H1 (cell line): ENCODE measurements at regions not wholly inside any gene's neighbourhood (a gene's known extent, or its start where the extent isn't known, plus 50 kb on each side); places are given as distances from the start of the nearest gene placed in this dataset.
"Not testable (repeated sequence)": the region's sequence is repeated elsewhere in the genome, so short reads cannot be mapped to it uniquely, and the experiment has no call there.

Experiments used
- CTCF ChIA-PET: fragments of 300-600 bp; sonication (Branson Sonifier 250); formaldehyde crosslinking; loops from one replicate; lab custom pipeline; 2021; ENCODE audit not compliant: partially characterized antibody; lab: Charles Lee
- POLR2A ChIA-PET: fragments of 300-600 bp; sonication (Branson Sonifier 250); formaldehyde crosslinking; loops from one replicate; lab custom pipeline; 2021; ENCODE audit warnings: inconsistent platforms; ENCODE audit not compliant: partially characterized antibody; lab: Charles Lee
- DNase-seq, 2 experiments: peaks; one replicate each; pipeline versions ENCODE4 v3.0.0 to v3.0.0-alpha.2; 2010 to 2022; ENCODE audit warnings: low spot score in 2 of 2, low read depth in 1 of 2, mixed read lengths in 1 of 2
- FAIRE-seq: peaks from 2 replicates; lab custom pipeline; 2011; peaks lifted over from hg19 to GRCh38; lab: Jason Lieb, UNC
- H2AFZ ChIP-seq: 2 replicates; pipeline ENCODE4 v1.8.1; 2012; ENCODE audit warnings: low read length, inconsistent platforms
- H2AK5ac ChIP-seq: 2 replicates; pipeline ENCODE4 v1.6.1; 2013; ENCODE audit warnings: low read depth, low read length
- H2BK120ac ChIP-seq: replicated peaks from 2 replicates; pipeline ENCODE3; 2013; ENCODE audit warnings: low read depth, low read length, inconsistent platforms
- H2BK12ac ChIP-seq: 2 replicates; pipeline ENCODE4 v1.6.1; 2013; ENCODE audit warnings: low read depth, low read length
- H2BK15ac ChIP-seq: 2 replicates; pipeline ENCODE4 v1.6.1; 2013; ENCODE audit warnings: low read length
- H2BK20ac ChIP-seq: 2 replicates; pipeline ENCODE4 v1.6.1; 2013; ENCODE audit warnings: low read length
- H2BK5ac ChIP-seq: 2 replicates; pipeline ENCODE4 v1.6.1; 2013; ENCODE audit warnings: low read depth, low read length
- H3K14ac ChIP-seq: 2 replicates; pipeline ENCODE4 v1.6.1; 2013; ENCODE audit warnings: inconsistent platforms; ENCODE audit not compliant: insufficient read length
- H3K18ac ChIP-seq: 2 replicates; pipeline ENCODE4 v1.6.1; 2013; ENCODE audit warnings: low read length; ENCODE audit errors: extremely low read depth
- H3K23ac ChIP-seq: 2 replicates; pipeline ENCODE4 v1.6.1; 2013; ENCODE audit warnings: inconsistent platforms; ENCODE audit not compliant: insufficient read length
- H3K23me2 ChIP-seq: 2 replicates; pipeline ENCODE4 v1.6.1; 2013; ENCODE audit warnings: low read depth, low read length
- H3K27ac ChIP-seq: 2 replicates; pipeline ENCODE4 v1.6.1; 2011; ENCODE audit warnings: low read depth, low read length, inconsistent platforms
- H3K27me3 ChIP-seq, 4 experiments: replicated peaks in 1 of 4; 1 replicate in 1 of 4; 2 replicates in 3 of 4; pipeline versions ENCODE4 v1.6.1 to v1.8.1; 2011 to 2013; ENCODE audit warnings: low read length in 3 of 4, mild to moderate bottlenecking in 3 of 4, inconsistent platforms in 2 of 4, mixed read lengths in 2 of 4, moderate library complexity in 1 of 4; ENCODE audit not compliant: control insufficient read depth in 3 of 4, insufficient read depth in 3 of 4; ENCODE audit errors: extremely low read depth in 1 of 4
- H3K36me3 ChIP-seq, 4 experiments: 2 replicates each; pipeline versions ENCODE4 v1.6.1 to v1.8.1; 2011 to 2013; ENCODE audit warnings: mild to moderate bottlenecking in 4 of 4, low read length in 3 of 4, moderate library complexity in 2 of 4, control low read depth in 1 of 4, inconsistent platforms in 1 of 4; ENCODE audit not compliant: insufficient read depth in 4 of 4, control insufficient read depth in 2 of 4
- H3K4ac ChIP-seq: replicated peaks from 2 replicates; pipeline ENCODE3; 2013; ENCODE audit warnings: low read length, low read depth, mixed read lengths, inconsistent platforms; ENCODE audit not compliant: insufficient read length
- H3K4me1 ChIP-seq, 4 experiments: replicated peaks in 1 of 4; 1 replicate in 1 of 4; 2 replicates in 3 of 4; pipeline versions ENCODE4 v1.6.1 to v1.8.1; 2011 to 2013; ENCODE audit warnings: low read length in 3 of 4, inconsistent platforms in 2 of 4, mixed read lengths in 1 of 4; ENCODE audit not compliant: insufficient read depth in 4 of 4, control insufficient read depth in 3 of 4
- H3K4me2 ChIP-seq, 2 experiments: 2 replicates each; pipeline versions ENCODE4 v1.6.1 to v1.8.1; 2011 to 2013; ENCODE audit warnings: low read depth in 2 of 2, low read length in 2 of 2, control low read depth in 1 of 2, inconsistent platforms in 1 of 2, mild to moderate bottlenecking in 1 of 2; ENCODE audit not compliant: insufficient read depth in 1 of 2
- H3K4me3 ChIP-seq, 4 experiments: fragments of 200-600, 300-600 bp in 1 of 4; sonication (generic), shearing (Covaris generic), sonication (Bioruptor Twin) in 1 of 4; 2 replicates each; pipeline versions ENCODE4 v1.5.1 to v1.8.1; 2011 to 2016; ENCODE audit warnings: low read length in 4 of 4, low read depth in 3 of 4, control low read depth in 2 of 4, inconsistent platforms in 2 of 4, mild to moderate bottlenecking in 2 of 4, mixed read lengths in 1 of 4, moderate library complexity in 1 of 4; ENCODE audit not compliant: insufficient read depth in 2 of 4; ENCODE audit errors: extremely low read depth in 1 of 4
- H3K56ac ChIP-seq: replicated peaks from 2 replicates; pipeline ENCODE3; 2013; ENCODE audit warnings: low read depth, mild to moderate bottlenecking, mixed read lengths, low read length, inconsistent platforms; ENCODE audit not compliant: insufficient read length
- H3K79me1 ChIP-seq: 2 replicates; pipeline ENCODE4 v1.6.1; 2013; ENCODE audit warnings: low read depth, low read length, control low read depth
- H3K79me2 ChIP-seq, 2 experiments: 2 replicates each; pipeline versions ENCODE4 v1.6.1 to v1.8.1; 2012 to 2013; ENCODE audit warnings: low read length in 2 of 2, mild to moderate bottlenecking in 2 of 2, inconsistent platforms in 1 of 2; ENCODE audit not compliant: insufficient read depth in 2 of 2, control insufficient read depth in 1 of 2
- H3K9ac ChIP-seq, 4 experiments: replicated peaks in 1 of 4; 1 replicate in 1 of 4; 2 replicates in 3 of 4; pipeline versions ENCODE4 v1.6.1 to v1.8.1; 2011 to 2013; ENCODE audit warnings: low read depth in 3 of 4, low read length in 3 of 4, control low read depth in 2 of 4, mild to moderate bottlenecking in 2 of 4, moderate library complexity in 2 of 4, inconsistent platforms in 1 of 4; ENCODE audit errors: extremely low read depth in 1 of 4
- H3K9me3 ChIP-seq, 2 experiments: 2 replicates each; pipeline versions ENCODE4 v1.6.1 to v1.8.1; 2012 to 2013; ENCODE audit warnings: mild to moderate bottlenecking in 2 of 2, moderate library complexity in 2 of 2, control low read depth in 1 of 2, inconsistent platforms in 1 of 2, low read depth in 1 of 2, low read length in 1 of 2, mixed read lengths in 1 of 2; ENCODE audit not compliant: insufficient read depth in 2 of 2
- H4K20me1 ChIP-seq, 2 experiments: replicated peaks in 1 of 2; 2 replicates each; pipeline versions ENCODE3 to v1.8.1; 2011 to 2013; ENCODE audit warnings: inconsistent platforms in 2 of 2, low read length in 2 of 2, mild to moderate bottlenecking in 1 of 2; ENCODE audit not compliant: insufficient read depth in 2 of 2, control insufficient read depth in 1 of 2
- H4K5ac ChIP-seq: 2 replicates; pipeline ENCODE4 v1.6.1; 2013; ENCODE audit warnings: low read length, low read depth, mixed read lengths, inconsistent platforms; ENCODE audit not compliant: insufficient read length
- H4K8ac ChIP-seq: 2 replicates; pipeline ENCODE4 v1.8.0; 2013; ENCODE audit warnings: mild to moderate bottlenecking, moderate library complexity, low read length, inconsistent platforms; ENCODE audit not compliant: insufficient read depth; ENCODE audit errors: extremely low read depth
- H4K91ac ChIP-seq: replicated peaks from 2 replicates; pipeline ENCODE3; 2013; ENCODE audit warnings: low read length, mixed read lengths, inconsistent platforms; ENCODE audit not compliant: insufficient read length
- WGBS, 2 experiments: shearing (Covaris generic) in 1 of 2; methylation state at CpG; one replicate each; pipeline versions ENCODE4 v1.1.6 to v1.1.7; 2013 to 2015; ENCODE audit warnings: low lambda C conversion rate in 2 of 2, mixed read lengths in 2 of 2, inconsistent platforms in 1 of 2, low coverage in 1 of 2, missing lambda C conversion rate in 1 of 2; ENCODE audit not compliant: insufficient replicate concordance in 2 of 2, insufficient coverage in 1 of 2, insufficient read length in 1 of 2; ENCODE audit errors: extremely low coverage in 1 of 2, missing lambda C conversion rate in 1 of 2; 5-methylcytosine and 5-hydroxymethylcytosine counted together

DNA sequence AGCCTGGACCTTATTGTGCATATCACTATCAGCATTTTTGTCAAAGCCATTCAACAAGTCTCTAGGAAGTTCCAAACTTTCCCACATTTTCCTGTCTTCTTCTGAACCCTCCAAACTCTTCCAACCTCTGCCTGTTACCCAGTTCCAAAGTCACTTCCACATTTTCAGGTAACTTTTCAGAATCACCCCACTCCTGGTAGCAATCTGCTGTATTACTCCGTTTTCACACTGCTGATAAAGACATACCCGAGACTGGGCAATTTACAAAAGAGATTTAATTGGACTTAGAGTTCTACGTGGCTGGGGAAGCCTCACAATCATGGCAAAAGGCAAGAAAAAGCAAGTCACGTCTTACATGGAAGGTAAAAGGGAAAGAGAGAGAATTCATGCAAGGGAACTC is 293.4 kb downstream of the C11orf87 start:
- FAIRE-seq, H2BK5ac ChIP-seq, CTCF ChIA-PET, H2BK12ac ChIP-seq, H3K4me3 ChIP-seq, H3K14ac ChIP-seq, H3K27ac ChIP-seq, H3K4me1 ChIP-seq, DNase-seq, H2BK120ac ChIP-seq, H4K5ac ChIP-seq, H3K56ac ChIP-seq, H3K23ac ChIP-seq, H3K4me2 ChIP-seq, H3K18ac ChIP-seq, H3K79me1 ChIP-seq, H4K20me1 ChIP-seq, H2AFZ ChIP-seq, H3K9ac ChIP-seq, H3K79me2 ChIP-seq, H3K23me2 ChIP-seq, H3K4ac ChIP-seq, POLR2A ChIA-PET, H4K8ac ChIP-seq, H2BK15ac ChIP-seq, H2BK20ac ChIP-seq, H3K27me3 ChIP-seq, H3K36me3 ChIP-seq, H4K91ac ChIP-seq, H2AK5ac ChIP-seq: not testable (repeated sequence)
- 82% methylated on average over 4 of the region's 4 CpGs; no CpG with 5 or more reads in 1 of the 2 experiments for WGBS, 2 experiments
- peaks cover 13 to 23% of the 10 kb centered on the region in 2 experiments for H3K9me3 ChIP-seq
